Neural progenitor cell (in vitro differentiated cells): ENCODE measurements at regions not wholly inside any gene's neighbourhood (a gene's known extent, or its start where the extent isn't known, plus 50 kb on each side); places are given as distances from the start of the nearest gene placed in this dataset.
"Not testable (repeated sequence)": the region's sequence is repeated elsewhere in the genome, so short reads cannot be mapped to it uniquely, and the experiment has no call there.

Source experiments
- DNase-seq: peaks from one replicate; pipeline ENCODE4 v3.0.0-alpha.2; 2016; ENCODE audit warnings: low spot score
- H2AFZ ChIP-seq: fragments of 200-600 bp; sonication (generic); replicated peaks from 2 replicates; pipeline ENCODE4 v1.6.1; 2016; ENCODE audit warnings: antibody characterized with exemption
- H3F3A ChIP-seq: fragments of 200-600 bp; sonication (generic); 2 replicates; pipeline ENCODE4 v1.6.1; 2016; ENCODE audit warnings: antibody characterized with exemption, low read depth
- H3K27ac ChIP-seq: fragments of 200-600 bp; sonication (generic); 2 replicates; pipeline ENCODE4 v1.5.1; 2016; ENCODE audit warnings: mild to moderate bottlenecking
- H3K27me3 ChIP-seq: fragments of 200-600 bp; sonication (generic); 2 replicates; pipeline ENCODE4 v1.6.1; 2016; ENCODE audit warnings: mild to moderate bottlenecking, moderate library complexity
- H3K36me3 ChIP-seq: fragments of 200-600 bp; sonication (generic); 2 replicates; pipeline ENCODE4 v1.5.1; 2016
- H3K4me1 ChIP-seq: fragments of 200-600 bp; sonication (generic); 2 replicates; pipeline ENCODE4 v1.6.1; 2016; ENCODE audit warnings: mixed run types
- H3K4me2 ChIP-seq: fragments of 200-600 bp; sonication (generic); 2 replicates; pipeline ENCODE4 v1.6.1; 2016
- H3K4me3 ChIP-seq: fragments of 200-600 bp; sonication (generic); 2 replicates; pipeline ENCODE4 v1.5.1; 2016
- H3K79me2 ChIP-seq: fragments of 200-600 bp; sonication (generic); 2 replicates; pipeline ENCODE4 v1.6.1; 2016; ENCODE audit warnings: low read depth
- H3K9ac ChIP-seq: fragments of 200-600 bp; sonication (generic); 2 replicates; pipeline ENCODE4 v1.6.1; 2016
- H3K9me3 ChIP-seq: fragments of 200-600 bp; sonication (generic); 2 replicates; pipeline ENCODE4 v1.5.1; 2016; ENCODE audit warnings: low read depth
- H4K20me1 ChIP-seq: fragments of 200-600 bp; sonication (generic); 2 replicates; pipeline ENCODE4 v1.6.1; 2016; ENCODE audit warnings: low read depth
- H3K27ac Mint-ChIP-seq: 3 replicates; pipeline ENCODE4 v1.8.0; 2021; ENCODE audit warnings: mixed read lengths
- H3K27me3 Mint-ChIP-seq: 2 replicates; pipeline ENCODE4 v1.8.0; 2022; ENCODE audit warnings: low read depth, mild to moderate bottlenecking, inconsistent platforms, moderate library complexity, mixed read lengths; ENCODE audit not compliant: insufficient read depth
- H3K36me3 Mint-ChIP-seq: 3 replicates; pipeline ENCODE4 v1.8.0; 2021; ENCODE audit warnings: mixed read lengths
- H3K4me1 Mint-ChIP-seq: 3 replicates; pipeline ENCODE4 v1.8.0; 2021; ENCODE audit warnings: mixed read lengths
- H3K4me3 Mint-ChIP-seq: 3 replicates; pipeline ENCODE4 v1.8.0; 2021; ENCODE audit warnings: mild to moderate bottlenecking, moderate library complexity, mixed read lengths
- H3K9me3 Mint-ChIP-seq: 3 replicates; pipeline ENCODE4 v1.8.0; 2020; ENCODE audit warnings: mixed read lengths
- EZH2 ChIP-seq: fragments of 200-600 bp; sonication (generic); IDR thresholded peaks from 2 replicates; pipeline ENCODE4 v1.6.1; 2017; ENCODE audit warnings: antibody characterized with exemption, mild to moderate bottlenecking, moderate library complexity
- EZH2phosphoT487 ChIP-seq: fragments of 200-600 bp; sonication (generic); IDR thresholded peaks from 2 replicates; pipeline ENCODE4 v1.6.1; 2017; ENCODE audit warnings: antibody characterized with exemption
- TF ChIP-seq, protein P1 (sequence below): fragments of 200-600 bp; sonication (generic); IDR thresholded peaks from 2 replicates; pipeline ENCODE4 v1.5.1; 2017; ENCODE audit warnings: antibody characterized with exemption, mild to moderate bottlenecking

DNA sequence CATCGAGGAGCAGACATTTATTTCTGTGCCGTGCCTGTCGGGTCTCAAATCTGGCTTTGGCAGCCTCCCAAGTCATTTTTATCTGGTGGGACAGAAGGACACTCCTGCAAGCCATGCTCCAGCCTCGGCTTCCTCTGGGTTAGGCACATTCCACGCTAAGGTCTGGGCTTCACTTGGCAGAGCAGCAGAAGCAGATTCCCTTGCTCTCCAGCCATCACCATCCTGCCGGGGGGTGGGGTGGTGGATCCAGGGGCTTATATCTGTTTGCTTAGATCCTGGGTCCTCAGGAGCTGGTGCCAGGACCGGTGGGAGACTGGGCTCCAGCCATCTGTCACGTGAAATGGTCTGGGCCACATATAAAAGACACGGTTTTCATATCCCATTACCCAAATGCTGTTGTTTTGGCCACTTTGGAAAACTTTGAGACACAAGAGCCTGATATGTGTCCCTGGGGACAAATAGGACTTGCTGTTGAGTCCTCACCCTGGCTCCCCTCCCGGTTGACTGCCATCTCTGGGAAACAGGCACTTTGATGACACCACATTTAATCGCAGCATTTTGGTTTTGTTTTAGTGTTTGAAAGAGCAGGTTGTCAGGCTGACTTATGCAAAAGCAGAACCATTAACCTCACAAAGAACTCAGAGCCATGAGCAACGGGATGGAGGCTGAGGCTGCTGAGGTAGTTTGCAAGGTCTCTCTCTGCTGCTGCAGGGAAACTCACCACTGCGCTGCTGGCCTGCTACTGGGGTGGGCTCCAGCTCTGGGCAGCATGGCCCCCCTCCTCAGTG lies 69.6 kb upstream of the PRMT8 start:
- Histone ChIP-seq H3K4me3 (no peak overlapping the region), H3K27ac (no peak overlapping the region), H3K4me2 (no peak overlapping the region), H3K9me3 (no peaks in the 10 kb centered on the region), H3F3A (peaks cover 15% of the 10 kb centered on the region), H3K79me2 (no peaks in the 10 kb centered on the region), H3K27me3 (peaks cover 36% of the 10 kb centered on the region), H2AFZ (no peak overlapping the region), H4K20me1 (no peaks in the 10 kb centered on the region), H3K4me1 (peaks cover 8% of the 10 kb centered on the region), H3K9ac (no peak overlapping the region), H3K36me3 (no peaks in the 10 kb centered on the region)
- Mint-ChIP-seq H3K4me1 (peaks cover 7% of the 10 kb centered on the region), H3K36me3 (no peaks in the 10 kb centered on the region), H3K4me3 (no peak overlapping the region), H3K9me3 (peaks cover 3% of the 10 kb centered on the region), H3K27me3 (peaks cover 6% of the 10 kb centered on the region), H3K27ac (no peak overlapping the region)
- no peak for DNase-seq
- TF ChIP-seq EZH2phosphoT487 (no peak), EZH2 (no peak)
- TF ChIP-seq, protein P1, sequence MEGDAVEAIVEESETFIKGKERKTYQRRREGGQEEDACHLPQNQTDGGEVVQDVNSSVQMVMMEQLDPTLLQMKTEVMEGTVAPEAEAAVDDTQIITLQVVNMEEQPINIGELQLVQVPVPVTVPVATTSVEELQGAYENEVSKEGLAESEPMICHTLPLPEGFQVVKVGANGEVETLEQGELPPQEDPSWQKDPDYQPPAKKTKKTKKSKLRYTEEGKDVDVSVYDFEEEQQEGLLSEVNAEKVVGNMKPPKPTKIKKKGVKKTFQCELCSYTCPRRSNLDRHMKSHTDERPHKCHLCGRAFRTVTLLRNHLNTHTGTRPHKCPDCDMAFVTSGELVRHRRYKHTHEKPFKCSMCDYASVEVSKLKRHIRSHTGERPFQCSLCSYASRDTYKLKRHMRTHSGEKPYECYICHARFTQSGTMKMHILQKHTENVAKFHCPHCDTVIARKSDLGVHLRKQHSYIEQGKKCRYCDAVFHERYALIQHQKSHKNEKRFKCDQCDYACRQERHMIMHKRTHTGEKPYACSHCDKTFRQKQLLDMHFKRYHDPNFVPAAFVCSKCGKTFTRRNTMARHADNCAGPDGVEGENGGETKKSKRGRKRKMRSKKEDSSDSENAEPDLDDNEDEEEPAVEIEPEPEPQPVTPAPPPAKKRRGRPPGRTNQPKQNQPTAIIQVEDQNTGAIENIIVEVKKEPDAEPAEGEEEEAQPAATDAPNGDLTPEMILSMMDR: no peak

DNA sequence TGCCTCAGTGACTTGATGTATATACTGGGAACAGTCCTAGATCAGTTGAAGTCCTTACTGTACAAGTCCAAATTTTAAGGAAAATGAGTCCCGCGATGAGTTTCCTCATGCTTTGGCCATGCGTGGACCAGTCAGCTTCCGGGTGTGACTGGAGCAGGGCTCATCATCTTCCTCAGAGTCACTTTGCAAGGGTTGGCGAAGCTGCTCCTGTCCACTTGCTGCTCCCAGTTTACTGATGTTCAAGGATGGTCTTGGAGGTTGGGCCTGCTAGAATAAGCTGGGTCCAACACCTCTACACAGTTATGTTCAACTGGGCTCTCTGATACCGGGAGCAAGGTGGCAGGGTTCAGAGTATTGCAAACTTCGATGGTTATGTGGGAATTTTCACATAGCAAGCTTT lies 66.2 kb upstream of the PRMT8 start:
- H2AFZ ChIP-seq, H3K27ac Mint-ChIP-seq, H3K79me2 ChIP-seq, H3K9me3 ChIP-seq, H3K36me3 Mint-ChIP-seq, H3K9me3 Mint-ChIP-seq, H4K20me1 ChIP-seq, H3F3A ChIP-seq, H3K4me3 ChIP-seq, H3K36me3 ChIP-seq, H3K9ac ChIP-seq, H3K4me2 ChIP-seq, H3K4me3 Mint-ChIP-seq, H3K27ac ChIP-seq, H3K4me1 Mint-ChIP-seq, DNase-seq, H3K27me3 Mint-ChIP-seq: not testable (repeated sequence)
- Histone ChIP-seq H3K27me3 (peaks cover 17% of the 10 kb centered on the region), H3K4me1 (peaks cover 11% of the 10 kb centered on the region)

DNA sequence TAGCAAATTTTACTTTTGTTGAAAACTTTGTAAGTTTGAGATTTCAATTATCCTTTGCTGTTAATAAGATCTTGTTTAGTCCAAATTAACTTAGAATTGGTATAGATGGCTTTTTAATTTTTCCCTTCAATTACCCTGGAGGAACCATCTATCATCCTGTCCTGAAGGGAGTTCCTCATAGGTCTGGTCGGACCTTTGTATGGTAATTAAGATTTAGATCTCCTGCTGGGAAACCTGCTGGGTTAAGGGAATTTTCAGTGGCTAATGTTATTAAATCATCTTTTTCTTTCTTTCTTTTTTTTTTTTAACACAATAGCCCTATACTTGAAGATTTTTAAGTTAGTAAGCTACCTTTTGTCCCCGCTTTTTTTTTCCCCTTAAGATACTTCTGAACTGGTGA lies 63.0 kb upstream of the PRMT8 start:
- Mint-ChIP-seq H3K4me3 (no peak overlapping the region), H3K9me3 (peaks cover 6% of the 10 kb centered on the region), H3K4me1 (peaks cover 6% of the 10 kb centered on the region), H3K27me3 (peaks cover 2% of the 10 kb centered on the region), H3K27ac (no peak overlapping the region), H3K36me3 (no peaks in the 10 kb centered on the region)
- Histone ChIP-seq H3K4me1 (peaks cover 23% of the 10 kb centered on the region), H3K79me2 (no peaks in the 10 kb centered on the region), H3F3A (peaks cover 8% of the 10 kb centered on the region), H2AFZ (no peak overlapping the region), H3K9ac (no peak overlapping the region), H3K27ac (no peak overlapping the region), H3K4me3 (no peak overlapping the region), H4K20me1 (no peaks in the 10 kb centered on the region), H3K36me3 (no peaks in the 10 kb centered on the region), H3K9me3 (no peaks in the 10 kb centered on the region), H3K4me2 (no peak overlapping the region), H3K27me3 (no peaks in the 10 kb centered on the region)
- TF ChIP-seq, protein P1: no peak
- TF ChIP-seq EZH2phosphoT487: no peak
- no peak for DNase-seq

DNA sequence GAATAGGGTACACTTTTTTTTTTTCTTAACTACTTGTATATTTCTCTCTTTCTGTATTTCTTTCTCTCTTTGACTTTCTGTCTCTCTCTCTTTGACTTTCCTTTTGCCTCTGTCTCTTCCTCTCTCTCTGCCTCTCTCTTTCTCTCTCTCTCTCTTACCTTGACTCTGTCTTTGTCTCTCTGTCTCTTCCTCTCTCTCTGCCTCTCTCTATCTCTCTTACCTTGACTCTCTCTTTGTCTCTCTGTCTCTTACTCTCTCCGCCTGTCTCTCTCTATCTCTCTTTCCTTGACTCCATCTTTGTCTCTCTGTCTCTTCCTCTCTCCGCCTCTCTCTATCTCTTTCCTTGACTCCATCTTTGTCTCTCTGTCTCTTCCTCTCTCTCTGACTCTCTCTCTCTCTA lies 62.4 kb upstream of the PRMT8 start:
- Mint-ChIP-seq H3K27me3 (peaks cover 2% of the 10 kb centered on the region), H3K9me3 (peaks cover 6% of the 10 kb centered on the region), H3K27ac (no peak overlapping the region), H3K4me1 (peaks cover 7% of the 10 kb centered on the region), H3K36me3 (no peaks in the 10 kb centered on the region), H3K4me3 (no peak overlapping the region)
- Histone ChIP-seq H2AFZ (no peak overlapping the region), H3K9ac (no peak overlapping the region), H3K27me3 (no peaks in the 10 kb centered on the region), H3K27ac (no peak overlapping the region), H3K79me2 (no peaks in the 10 kb centered on the region), H4K20me1 (no peaks in the 10 kb centered on the region), H3K36me3 (no peaks in the 10 kb centered on the region), H3K9me3 (no peaks in the 10 kb centered on the region), H3F3A (peaks cover 8% of the 10 kb centered on the region), H3K4me1 (peaks cover 23% of the 10 kb centered on the region), H3K4me2 (no peak overlapping the region), H3K4me3 (no peak overlapping the region)
- DNase-seq: no peak
- TF ChIP-seq EZH2phosphoT487 (no peak), EZH2 (no peak)
- TF ChIP-seq, protein P1: no peak

DNA sequence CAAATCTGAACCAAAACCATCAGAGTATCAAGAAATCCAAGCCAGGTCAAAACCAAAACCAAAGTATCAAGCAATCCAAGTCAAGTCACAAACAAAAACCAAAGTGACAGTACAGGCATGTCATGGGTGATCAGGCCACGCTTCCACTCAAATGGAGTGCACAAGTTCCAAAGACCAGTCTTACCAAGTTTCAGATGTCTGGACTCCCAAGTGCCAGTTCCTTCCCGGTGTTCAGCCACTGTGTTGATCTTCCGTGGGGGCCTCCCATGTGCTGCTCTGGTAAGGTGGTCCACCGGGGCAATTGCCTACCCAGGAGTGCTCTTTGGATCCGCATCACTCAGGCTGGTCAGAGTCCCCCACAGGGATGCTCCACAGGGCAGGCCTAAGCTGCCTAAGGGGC lies 61.5 kb upstream of the PRMT8 start:
- H3K27ac ChIP-seq, H3K9me3 ChIP-seq, H3K27me3 ChIP-seq, H3K9me3 Mint-ChIP-seq, H3F3A ChIP-seq, H2AFZ ChIP-seq, H3K4me2 ChIP-seq, H4K20me1 ChIP-seq, H3K27me3 Mint-ChIP-seq, H3K36me3 ChIP-seq, H3K4me3 ChIP-seq, H3K79me2 ChIP-seq, H3K4me3 Mint-ChIP-seq, H3K4me1 Mint-ChIP-seq, H3K27ac Mint-ChIP-seq, DNase-seq, H3K36me3 Mint-ChIP-seq, H3K9ac ChIP-seq: not testable (repeated sequence)
- peaks cover 23% of the 10 kb centered on the region for H3K4me1 ChIP-seq
